ENCODE measurements at regions not wholly inside any gene's neighbourhood (a gene's known extent, or its start where the extent isn't known, plus 50 kb on each side); places are given as distances from the start of the nearest gene placed in this dataset.

DNA sequence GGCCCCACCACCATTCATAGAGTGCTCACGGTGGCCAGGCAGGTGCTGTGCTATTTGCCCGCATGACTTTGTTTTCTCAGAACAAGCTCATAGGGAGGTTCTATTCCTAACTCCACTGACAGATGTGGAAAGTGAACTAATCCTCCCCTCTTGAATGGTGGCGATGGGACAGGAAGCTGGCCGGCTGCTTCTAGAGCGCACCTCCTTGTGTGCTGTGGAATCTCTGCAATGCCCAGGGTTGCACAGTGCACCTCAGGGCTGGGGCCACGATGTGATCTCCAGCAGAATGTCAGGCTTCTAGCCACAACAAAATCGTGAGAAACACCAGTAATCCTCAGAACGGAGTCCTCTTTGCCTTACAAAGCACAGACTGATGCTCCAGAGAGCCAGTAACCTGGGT is 53.8 kb upstream of the SLC22A23 start:
- TF ChIP-seq ZFX (IDR thresholded peaks at IDR 0.05): no peak
- TF ChIP-seq, protein P1, sequence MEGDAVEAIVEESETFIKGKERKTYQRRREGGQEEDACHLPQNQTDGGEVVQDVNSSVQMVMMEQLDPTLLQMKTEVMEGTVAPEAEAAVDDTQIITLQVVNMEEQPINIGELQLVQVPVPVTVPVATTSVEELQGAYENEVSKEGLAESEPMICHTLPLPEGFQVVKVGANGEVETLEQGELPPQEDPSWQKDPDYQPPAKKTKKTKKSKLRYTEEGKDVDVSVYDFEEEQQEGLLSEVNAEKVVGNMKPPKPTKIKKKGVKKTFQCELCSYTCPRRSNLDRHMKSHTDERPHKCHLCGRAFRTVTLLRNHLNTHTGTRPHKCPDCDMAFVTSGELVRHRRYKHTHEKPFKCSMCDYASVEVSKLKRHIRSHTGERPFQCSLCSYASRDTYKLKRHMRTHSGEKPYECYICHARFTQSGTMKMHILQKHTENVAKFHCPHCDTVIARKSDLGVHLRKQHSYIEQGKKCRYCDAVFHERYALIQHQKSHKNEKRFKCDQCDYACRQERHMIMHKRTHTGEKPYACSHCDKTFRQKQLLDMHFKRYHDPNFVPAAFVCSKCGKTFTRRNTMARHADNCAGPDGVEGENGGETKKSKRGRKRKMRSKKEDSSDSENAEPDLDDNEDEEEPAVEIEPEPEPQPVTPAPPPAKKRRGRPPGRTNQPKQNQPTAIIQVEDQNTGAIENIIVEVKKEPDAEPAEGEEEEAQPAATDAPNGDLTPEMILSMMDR (conservative IDR thresholded peaks at IDR 0.05): no peak
- peak overlapping the region; percentile 20 for H3K27ac ChIP-seq

GRCh38 chr6:3510178-3510577 is 53.3 kb upstream of the SLC22A23 start:
- peak overlapping the region; percentile 20 for H3K27ac ChIP-seq
- TF ChIP-seq, protein P1 (conservative IDR thresholded peaks at IDR 0.05): no peak
- no peak for TF ChIP-seq ZFX (IDR thresholded peaks at IDR 0.05)

GRCh38 chr6:3509336-3509735 is 52.5 kb upstream of the SLC22A23 start:
- H3K27ac ChIP-seq: no peak overlapping the region
- TF ChIP-seq ZFX (IDR thresholded peaks at IDR 0.05): no peak
- TF ChIP-seq, protein P1 (conservative IDR thresholded peaks at IDR 0.05): no peak

- peak overlapping the region; percentile 48; the same call in 1 of the 2 replicates for H3K27ac ChIP-seq
- no peak for TF ChIP-seq ZFX (IDR thresholded peaks at IDR 0.05)
- TF ChIP-seq, protein P1 (conservative IDR thresholded peaks at IDR 0.05): no peak
These were observed 50.0 kb upstream of the SLC22A23 start for GRCh38 chr6:3506751-3507383.
